Panc1 (cell line): ENCODE measurements at regions not wholly inside any gene's neighbourhood (a gene's known extent, or its start where the extent isn't known, plus 50 kb on each side); places are given as distances from the start of the nearest gene placed in this dataset.

Experiments used
- ATAC-seq: fragments of 200-7000 bp; cut with Tn5 transposase; 2 replicates; pipeline ENCODE4 v1.9.1; 2020; ENCODE audit warnings: mild to moderate bottlenecking, moderate library complexity
- BruUV-seq: library from RNA; stranded (reverse); fragments of 400-500 nt; replicated peaks from 2 replicates; lab custom pipeline; 2021; lab: Mats Ljungman, UMichigan
- CTCF ChIA-PET: fragments of 300-600 bp; sonication (Branson Sonifier 250); formaldehyde crosslinking; loops from one replicate; lab custom pipeline; 2022; ENCODE audit warnings: antibody characterized with exemption; lab: Charles Lee
- POLR2A ChIA-PET: fragments of 300-600 bp; sonication (Branson Sonifier 250); formaldehyde crosslinking; loops from one replicate; lab custom pipeline; 2022; ENCODE audit warnings: antibody characterized with exemption; lab: Charles Lee
- DNase-seq: peaks from one replicate; pipeline ENCODE4 v3.0.0-alpha.2; 2010; ENCODE audit warnings: low read depth, low spot score
- H3K27ac ChIP-seq: 2 replicates; pipeline ENCODE4 v1.5.1; 2011; ENCODE audit warnings: mild to moderate bottlenecking, low read length, inconsistent platforms
- H3K27me3 ChIP-seq: fragments of 200-500 bp; sonication (Bioruptor generic); 2 replicates; pipeline ENCODE4 v1.6.0; 2014; ENCODE audit warnings: low read length, inconsistent platforms; ENCODE audit not compliant: control insufficient read depth, insufficient read depth
- H3K36me3 ChIP-seq: fragments of 200-500 bp; sonication (Bioruptor generic); 2 replicates; pipeline ENCODE4 v1.5.1; 2014; ENCODE audit warnings: inconsistent platforms, mild to moderate bottlenecking, low read length, moderate library complexity; ENCODE audit not compliant: control insufficient read depth, insufficient read depth
- H3K4me1 ChIP-seq: 2 replicates; pipeline ENCODE4 v1.5.1; 2011; ENCODE audit warnings: inconsistent platforms, mild to moderate bottlenecking, low read length, moderate library complexity; ENCODE audit not compliant: control insufficient read depth, insufficient read depth
- H3K4me3 ChIP-seq, 2 experiments: 2 replicates each; pipeline ENCODE4 v1.5.1; 2011 to 2012; ENCODE audit warnings: low read depth in 2 of 2, low read length in 2 of 2, mild to moderate bottlenecking in 2 of 2, inconsistent platforms in 1 of 2, moderate library complexity in 1 of 2
- H3K9me3 ChIP-seq: fragments of 200-500 bp; sonication (Bioruptor generic); 2 replicates; pipeline ENCODE4 v1.5.1; 2014; ENCODE audit warnings: low read depth, mild to moderate bottlenecking, inconsistent platforms, low read length, moderate library complexity; ENCODE audit not compliant: control insufficient read depth, insufficient read depth
- POLR2AphosphoS5 ChIP-seq: IDR thresholded peaks from 2 replicates; pipeline ENCODE4 v1.6.1; 2012; ENCODE audit warnings: mild to moderate bottlenecking, low read depth, low read length, moderate library complexity
- SIN3A ChIP-seq: IDR thresholded peaks from 2 replicates; pipeline ENCODE4 v1.6.1; 2012; ENCODE audit warnings: low read depth, mild to moderate bottlenecking, low read length, moderate library complexity, borderline replicate concordance; ENCODE audit not compliant: insufficient read depth
- TCF7L2 ChIP-seq: IDR thresholded peaks from 2 replicates; pipeline ENCODE4 v1.6.1; 2011; ENCODE audit warnings: mild to moderate bottlenecking, low read depth, low read length, inconsistent platforms
- in situ Hi-C: cut with HindIII; loops from 2 replicates; pipeline ENCODE4 v1.10.0; 2016; ENCODE audit warnings: low sequenced_read_pairs, low pct_unique_long_range_greater_than_20kb
- intact Hi-C: fragments of 100-400 bp; cut with micrococcal nuclease; formaldehyde crosslinking; loops from one replicate; pipeline ENCODE4 v1.10.0; 2022; ENCODE audit not compliant: unreplicated experiment
- TF ChIP-seq, protein P1 (sequence below), 2 experiments: IDR thresholded peaks; 2 replicates each; pipeline ENCODE4 v1.6.1; 2011 to 2012; ENCODE audit warnings: low read depth in 2 of 2, control low read depth in 1 of 2, low read length in 1 of 2, mild to moderate bottlenecking in 1 of 2, moderate library complexity in 1 of 2; ENCODE audit not compliant: insufficient read depth in 1 of 2
- TF ChIP-seq, protein P2 (sequence below): fragments of 450-650 bp; IDR thresholded peaks from 2 replicates; pipeline ENCODE4 v1.5.1; 2017; ENCODE audit warnings: mild to moderate bottlenecking

DNA sequence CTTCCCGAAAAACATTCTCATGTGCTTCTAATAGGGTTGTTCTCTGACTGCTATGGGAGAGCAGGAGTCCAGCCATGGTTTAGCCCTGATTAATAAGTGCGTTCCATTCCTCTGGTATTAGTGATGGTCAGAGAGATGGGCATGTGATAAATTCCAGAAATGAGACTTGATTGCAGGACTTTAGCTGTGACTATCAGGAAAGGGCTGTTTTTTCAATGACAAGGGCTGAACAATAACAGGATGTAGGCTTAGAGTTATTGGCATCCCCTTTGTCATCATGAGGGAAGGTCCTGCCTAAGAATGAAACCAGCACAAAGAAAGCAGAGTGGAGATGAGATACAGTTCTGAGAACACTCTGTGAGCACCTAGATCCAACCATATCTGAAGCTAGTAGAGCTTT lies 494.6 kb downstream of the MIAT start:
- Histone ChIP-seq H3K9me3 (no peaks in the 10 kb centered on the region), H3K4me3 (no peak overlapping the region), H3K36me3 (no peaks in the 10 kb centered on the region), H3K27me3 (no peaks in the 10 kb centered on the region), H3K27ac (no peak overlapping the region), H3K4me1 (no peaks in the 10 kb centered on the region)
- POLR2A ChIA-PET = no interaction called here
- DNase-seq = no peak
- no peak for ATAC-seq
- TF ChIP-seq, protein P1, sequence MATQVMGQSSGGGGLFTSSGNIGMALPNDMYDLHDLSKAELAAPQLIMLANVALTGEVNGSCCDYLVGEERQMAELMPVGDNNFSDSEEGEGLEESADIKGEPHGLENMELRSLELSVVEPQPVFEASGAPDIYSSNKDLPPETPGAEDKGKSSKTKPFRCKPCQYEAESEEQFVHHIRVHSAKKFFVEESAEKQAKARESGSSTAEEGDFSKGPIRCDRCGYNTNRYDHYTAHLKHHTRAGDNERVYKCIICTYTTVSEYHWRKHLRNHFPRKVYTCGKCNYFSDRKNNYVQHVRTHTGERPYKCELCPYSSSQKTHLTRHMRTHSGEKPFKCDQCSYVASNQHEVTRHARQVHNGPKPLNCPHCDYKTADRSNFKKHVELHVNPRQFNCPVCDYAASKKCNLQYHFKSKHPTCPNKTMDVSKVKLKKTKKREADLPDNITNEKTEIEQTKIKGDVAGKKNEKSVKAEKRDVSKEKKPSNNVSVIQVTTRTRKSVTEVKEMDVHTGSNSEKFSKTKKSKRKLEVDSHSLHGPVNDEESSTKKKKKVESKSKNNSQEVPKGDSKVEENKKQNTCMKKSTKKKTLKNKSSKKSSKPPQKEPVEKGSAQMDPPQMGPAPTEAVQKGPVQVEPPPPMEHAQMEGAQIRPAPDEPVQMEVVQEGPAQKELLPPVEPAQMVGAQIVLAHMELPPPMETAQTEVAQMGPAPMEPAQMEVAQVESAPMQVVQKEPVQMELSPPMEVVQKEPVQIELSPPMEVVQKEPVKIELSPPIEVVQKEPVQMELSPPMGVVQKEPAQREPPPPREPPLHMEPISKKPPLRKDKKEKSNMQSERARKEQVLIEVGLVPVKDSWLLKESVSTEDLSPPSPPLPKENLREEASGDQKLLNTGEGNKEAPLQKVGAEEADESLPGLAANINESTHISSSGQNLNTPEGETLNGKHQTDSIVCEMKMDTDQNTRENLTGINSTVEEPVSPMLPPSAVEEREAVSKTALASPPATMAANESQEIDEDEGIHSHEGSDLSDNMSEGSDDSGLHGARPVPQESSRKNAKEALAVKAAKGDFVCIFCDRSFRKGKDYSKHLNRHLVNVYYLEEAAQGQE (IDR thresholded peaks at IDR 0.05; ENCODE audit: insufficient read depth in 1 of 2, low read depth in 2 of 2, low read length in 1 of 2) = no peak
- TF ChIP-seq TCF7L2 (no peak), SIN3A (no peak), POLR2AphosphoS5 (no peak)
- TF ChIP-seq, protein P2, sequence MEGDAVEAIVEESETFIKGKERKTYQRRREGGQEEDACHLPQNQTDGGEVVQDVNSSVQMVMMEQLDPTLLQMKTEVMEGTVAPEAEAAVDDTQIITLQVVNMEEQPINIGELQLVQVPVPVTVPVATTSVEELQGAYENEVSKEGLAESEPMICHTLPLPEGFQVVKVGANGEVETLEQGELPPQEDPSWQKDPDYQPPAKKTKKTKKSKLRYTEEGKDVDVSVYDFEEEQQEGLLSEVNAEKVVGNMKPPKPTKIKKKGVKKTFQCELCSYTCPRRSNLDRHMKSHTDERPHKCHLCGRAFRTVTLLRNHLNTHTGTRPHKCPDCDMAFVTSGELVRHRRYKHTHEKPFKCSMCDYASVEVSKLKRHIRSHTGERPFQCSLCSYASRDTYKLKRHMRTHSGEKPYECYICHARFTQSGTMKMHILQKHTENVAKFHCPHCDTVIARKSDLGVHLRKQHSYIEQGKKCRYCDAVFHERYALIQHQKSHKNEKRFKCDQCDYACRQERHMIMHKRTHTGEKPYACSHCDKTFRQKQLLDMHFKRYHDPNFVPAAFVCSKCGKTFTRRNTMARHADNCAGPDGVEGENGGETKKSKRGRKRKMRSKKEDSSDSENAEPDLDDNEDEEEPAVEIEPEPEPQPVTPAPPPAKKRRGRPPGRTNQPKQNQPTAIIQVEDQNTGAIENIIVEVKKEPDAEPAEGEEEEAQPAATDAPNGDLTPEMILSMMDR = no peak
- intact Hi-C loops = no loop called here
- in situ Hi-C loops = no loop called here
- CTCF ChIA-PET = no interaction called here
- no TSS peak for BruUV-seq

DNA sequence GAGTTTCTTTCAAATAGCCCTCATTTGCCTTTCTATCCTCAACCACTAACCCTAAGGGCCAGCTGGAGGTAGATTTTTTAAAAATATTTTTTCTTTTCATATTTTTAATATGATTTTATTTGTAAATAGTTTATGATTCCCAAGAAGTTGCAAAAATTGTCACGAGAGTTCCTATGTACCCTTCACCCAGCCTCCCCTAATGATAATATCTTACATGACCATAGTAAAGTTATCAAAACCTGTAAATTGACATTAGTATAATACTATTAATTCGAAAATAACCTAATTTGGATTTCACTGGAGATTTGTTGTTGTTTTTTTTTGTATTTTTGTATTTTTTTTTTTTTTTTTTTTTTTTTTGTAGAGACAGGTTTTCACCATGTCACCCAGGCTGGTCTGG lies 495.5 kb downstream of the MIAT start:
- in situ Hi-C loops (no loop called here), intact Hi-C loops (no loop called here)
- no peak for ATAC-seq
- Histone ChIP-seq H3K36me3 (no peaks in the 10 kb centered on the region), H3K27ac (no peak overlapping the region), H3K4me3 (no peak overlapping the region), H3K4me1 (no peaks in the 10 kb centered on the region), H3K9me3 (no peaks in the 10 kb centered on the region), H3K27me3 (no peaks in the 10 kb centered on the region)
- no TSS peak for BruUV-seq
- CTCF ChIA-PET = no interaction called here
- POLR2A ChIA-PET = no interaction called here
- TF ChIP-seq POLR2AphosphoS5 = no peak
- TF ChIP-seq, protein P2 = no peak
- TF ChIP-seq, protein P1 (IDR thresholded peaks at IDR 0.05; ENCODE audit: insufficient read depth in 1 of 2, low read depth in 2 of 2, low read length in 1 of 2) = no peak
- no peak for TF ChIP-seq SIN3A
- no peak for TF ChIP-seq TCF7L2
- no peak for DNase-seq
